NAMALWA (cell line): ENCODE measurements at regions not wholly inside any gene's neighbourhood (a gene's known extent, or its start where the extent isn't known, plus 50 kb on each side); places are given as distances from the start of the nearest gene placed in this dataset.
"Not testable (repeated sequence)": the region's sequence is repeated elsewhere in the genome, so short reads cannot be mapped to it uniquely, and the experiment has no call there.

Experiments used
- DNase-seq: peaks from one replicate; pipeline ENCODE4 v3.0.0-alpha.2; 2015; ENCODE audit warnings: low spot score

DNA sequence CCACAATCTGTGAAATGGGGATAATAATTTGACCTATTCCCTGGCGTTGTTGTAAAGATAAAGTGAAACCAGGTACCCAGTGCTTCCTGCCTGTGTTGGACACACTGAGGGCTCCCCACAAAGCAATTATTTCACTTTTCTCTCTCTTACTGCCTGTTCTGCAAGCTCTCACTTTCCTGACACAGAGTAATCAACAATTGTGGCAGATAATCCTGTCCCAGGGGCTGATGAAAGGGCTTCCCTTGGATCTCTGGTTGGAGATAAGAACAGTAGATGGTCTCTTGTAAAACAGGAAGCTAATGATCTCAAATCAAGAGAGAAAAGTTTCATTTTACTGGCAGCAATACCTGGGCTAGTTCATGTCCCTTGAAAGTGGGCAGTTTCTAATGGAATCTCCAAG, 190.4 kb upstream of the EPHA4 start:
- DNase-seq = no peak

DNA sequence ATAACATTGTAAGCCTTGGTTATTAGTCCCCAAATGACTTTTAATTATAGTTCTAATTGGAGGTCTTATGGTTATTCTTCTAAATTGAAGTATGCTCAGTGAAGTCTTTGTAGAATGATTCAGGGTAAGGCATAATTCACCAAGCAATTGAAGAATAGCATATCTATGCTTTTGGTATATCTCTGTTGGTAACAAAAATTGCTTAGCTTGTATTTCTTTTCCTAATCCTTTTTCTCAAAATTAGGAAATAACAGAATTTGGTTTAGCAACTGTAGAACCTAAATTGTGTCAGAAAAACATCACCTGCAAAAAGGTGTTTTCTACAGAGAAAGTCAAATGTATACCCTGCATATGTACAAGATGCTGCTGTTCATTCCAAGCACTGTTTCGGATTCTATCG, 189.2 kb upstream of the EPHA4 start:
- DNase-seq = no peak

- DNase-seq = peak; percentile 16
Measured at GRCh38 chr2:221758076-221758475, 186.0 kb upstream of the EPHA4 start.

- DNase-seq = no peak
Measured at GRCh38 chr2:221753401-221753800, 181.3 kb upstream of the EPHA4 start.

DNA sequence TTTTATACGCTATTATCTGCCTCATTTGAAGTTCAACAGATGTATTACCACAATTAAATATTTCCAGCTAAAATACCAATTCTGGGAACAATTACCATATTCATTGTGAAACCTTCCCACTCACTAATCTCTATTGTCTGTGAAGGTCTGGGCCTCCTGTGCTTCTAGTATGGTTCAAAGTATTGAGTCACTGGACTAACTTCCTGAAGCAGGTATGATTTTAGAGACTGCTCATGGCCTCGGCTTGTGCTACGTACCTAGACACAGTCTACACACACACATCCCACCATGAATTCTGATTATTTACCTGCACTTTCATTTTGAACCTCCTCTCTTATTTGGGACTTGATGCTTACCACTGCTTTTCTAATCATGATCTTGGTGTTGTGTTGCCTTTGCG, 180.7 kb upstream of the EPHA4 start:
- no peak for DNase-seq

DNA sequence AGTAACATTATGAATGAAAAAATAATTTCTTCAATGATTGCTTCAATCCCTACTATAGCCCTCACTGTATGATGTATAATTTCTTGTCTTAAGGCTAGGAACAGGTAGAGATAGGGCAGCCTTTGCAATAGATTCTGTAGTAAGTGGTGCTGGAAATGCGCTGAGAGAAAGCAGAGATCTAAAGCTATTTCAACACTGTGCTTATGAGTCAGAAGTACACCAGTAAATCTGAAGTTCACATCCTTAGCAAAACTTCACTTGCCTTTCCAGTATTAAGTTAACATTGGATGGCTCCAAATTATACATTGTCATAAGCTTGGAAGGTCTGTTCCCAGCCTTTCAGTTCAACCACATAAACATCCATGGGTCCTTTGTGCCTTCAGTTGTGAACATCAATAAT, 178.2 kb upstream of the EPHA4 start:
- DNase-seq = no peak

- DNase-seq = no peak
Measured at GRCh38 chr2:221747289-221747972, 175.3 kb upstream of the EPHA4 start.

GRCh38 chr2:221741496-221742211, 169.6 kb upstream of the EPHA4 start:
- DNase-seq = no peak

- DNase-seq = no peak
Measured at GRCh38 chr2:221731432-221732145, 159.5 kb upstream of the EPHA4 start.

- DNase-seq = no peak
Measured at GRCh38 chr2:221726894-221727513, 154.9 kb upstream of the EPHA4 start.

GRCh38 chr2:221724631-221725203, 152.6 kb upstream of the EPHA4 start:
- DNase-seq = no peak

DNA sequence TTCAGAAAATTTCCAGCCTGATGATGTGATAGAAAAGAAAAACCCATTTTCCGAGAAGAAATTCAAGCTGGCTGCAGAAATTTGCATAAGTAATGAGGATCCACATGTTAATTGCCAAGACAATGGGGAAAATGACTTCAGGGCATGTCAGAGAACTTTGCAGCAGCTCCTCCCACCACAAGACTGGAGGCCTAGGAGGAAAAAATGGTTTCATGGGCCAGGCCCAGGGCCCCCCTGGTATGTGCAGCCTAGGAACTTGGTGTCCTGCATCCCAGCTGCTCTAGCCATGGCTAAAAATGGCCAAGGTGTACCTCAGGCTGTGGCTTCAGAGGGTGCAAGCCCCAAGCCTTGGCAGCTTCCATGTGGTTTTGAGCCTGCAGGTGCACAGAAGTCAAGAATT, 152.0 kb upstream of the EPHA4 start:
- not testable (repeated sequence) for DNase-seq

- DNase-seq = no peak
Measured at GRCh38 chr2:221716426-221717303, 144.6 kb upstream of the EPHA4 start.

- no peak for DNase-seq
Measured at GRCh38 chr2:221715523-221716247, 143.6 kb upstream of the EPHA4 start.

- no peak for DNase-seq
Measured at GRCh38 chr2:221710744-221711143, 138.6 kb upstream of the EPHA4 start.

- no peak for DNase-seq
Measured at GRCh38 chr2:221708902-221709301, 136.8 kb upstream of the EPHA4 start.

GRCh38 chr2:221705185-221705877, 133.2 kb upstream of the EPHA4 start:
- DNase-seq = no peak

DNA sequence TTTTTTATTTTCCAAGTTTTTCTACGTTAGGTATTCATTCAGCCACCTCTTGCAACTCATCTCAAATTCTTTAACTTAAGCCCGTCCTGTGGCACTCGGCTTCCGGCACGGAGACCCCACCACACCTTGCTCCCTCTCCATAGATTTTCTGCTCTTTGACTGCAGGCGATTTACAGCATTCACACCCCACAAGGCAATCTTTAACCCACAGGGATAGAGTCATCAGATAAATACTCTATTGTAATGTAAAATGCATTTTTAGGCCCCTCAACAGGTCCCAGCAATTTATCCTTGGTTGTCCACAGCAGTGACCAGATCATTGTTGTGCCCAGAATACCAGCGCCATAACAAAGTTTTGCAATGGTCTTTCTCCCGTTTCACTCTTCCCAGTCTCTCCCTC, 132.3 kb upstream of the EPHA4 start:
- no peak for DNase-seq

DNA sequence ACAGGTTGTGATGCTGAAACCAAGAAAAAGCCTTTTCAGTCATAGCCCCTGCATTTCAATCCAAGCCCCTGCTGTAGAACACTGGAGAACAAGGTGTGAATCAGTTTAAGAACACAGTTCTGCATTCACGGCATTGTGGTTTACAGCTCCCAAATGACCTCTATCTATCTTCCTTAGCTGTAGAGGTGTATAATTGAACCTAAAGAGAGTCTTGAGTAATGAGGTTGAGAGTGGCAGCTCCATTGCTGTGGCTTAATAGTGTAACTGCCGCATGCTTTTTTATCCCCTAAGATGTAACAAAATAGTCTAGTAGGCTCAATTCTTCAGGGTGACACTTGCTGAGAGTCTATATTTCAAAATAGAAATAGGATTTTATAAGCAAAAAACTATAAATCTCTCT, 121.3 kb upstream of the EPHA4 start:
- no peak for DNase-seq

DNA sequence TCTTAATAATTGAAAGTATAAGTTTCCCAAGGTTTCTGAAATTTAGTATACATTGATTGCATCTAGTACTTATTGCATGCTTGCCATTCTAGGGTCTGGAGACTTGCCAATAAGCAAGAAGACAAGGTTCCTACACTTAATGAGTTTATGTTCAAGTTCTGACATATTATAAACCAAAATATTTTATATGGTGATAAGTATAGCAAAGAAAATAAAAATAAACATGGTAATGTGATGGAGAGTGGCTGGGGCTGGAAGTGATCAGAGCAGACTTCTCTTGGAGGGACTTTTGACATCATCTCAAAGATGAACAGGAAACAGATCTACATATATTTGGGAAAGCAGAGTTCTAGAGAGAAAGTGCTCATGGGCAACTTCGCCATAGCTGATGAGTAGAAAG, 119.5 kb upstream of the EPHA4 start:
- DNase-seq = no peak
